NOMO-1 (cell line): ENCODE measurements at regions not wholly inside any gene's neighbourhood (a gene's known extent, or its start where the extent isn't known, plus 50 kb on each side); places are given as distances from the start of the nearest gene placed in this dataset.
A peak's percentile ranks its signal among the peaks of the same experiment; 100 is the strongest.
"Not testable (repeated sequence)": the region's sequence is repeated elsewhere in the genome, so short reads cannot be mapped to it uniquely, and the experiment has no call there.

ENCODE experiments used
- DNase-seq, 2 experiments: peaks; one replicate each; lab custom pipeline; 2025; ENCODE audit not compliant: unreplicated experiment in 2 of 2; lab: John Stamatoyannopoulos, UW

DNA sequence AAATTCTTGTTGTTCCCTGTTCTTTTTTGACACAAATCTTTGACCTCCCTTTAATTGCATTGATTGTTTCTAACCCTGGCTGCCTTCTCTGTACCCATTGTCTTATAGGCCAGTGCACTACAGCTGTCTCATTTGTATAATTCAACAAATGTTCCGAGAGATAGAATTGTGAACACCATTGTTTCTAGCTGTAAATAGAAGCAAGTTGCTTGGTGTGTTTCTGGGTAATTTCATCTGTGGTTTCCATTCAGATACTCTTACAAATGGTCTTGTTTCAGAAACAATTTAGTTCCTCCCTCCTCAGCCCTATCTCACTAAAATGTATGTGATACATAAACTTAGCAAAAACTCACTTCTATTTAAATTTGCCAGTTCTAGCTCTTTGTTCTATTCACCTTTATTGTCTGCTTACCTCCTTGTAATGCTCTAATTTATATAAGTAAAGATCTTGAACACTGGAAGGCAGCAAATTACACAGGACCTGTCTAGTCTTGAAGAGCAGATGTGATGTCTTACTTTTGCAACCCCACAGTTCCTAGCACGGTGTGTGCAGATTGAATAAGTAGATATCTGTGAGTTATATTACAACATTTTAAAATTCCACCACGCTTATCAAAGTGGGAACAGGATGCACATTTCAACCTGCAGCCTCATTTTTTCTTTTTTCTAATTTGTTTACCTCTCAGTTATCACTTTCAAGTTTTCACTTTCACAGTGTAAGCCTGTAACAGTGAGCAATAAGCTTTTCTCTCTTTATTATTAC, 515.6 kb upstream of the ZP4 start:
- DNase-seq, result no peak

- no peak for DNase-seq
These were observed 514.2 kb upstream of the ZP4 start for GRCh38 chr1:238404921-238405320.

DNA sequence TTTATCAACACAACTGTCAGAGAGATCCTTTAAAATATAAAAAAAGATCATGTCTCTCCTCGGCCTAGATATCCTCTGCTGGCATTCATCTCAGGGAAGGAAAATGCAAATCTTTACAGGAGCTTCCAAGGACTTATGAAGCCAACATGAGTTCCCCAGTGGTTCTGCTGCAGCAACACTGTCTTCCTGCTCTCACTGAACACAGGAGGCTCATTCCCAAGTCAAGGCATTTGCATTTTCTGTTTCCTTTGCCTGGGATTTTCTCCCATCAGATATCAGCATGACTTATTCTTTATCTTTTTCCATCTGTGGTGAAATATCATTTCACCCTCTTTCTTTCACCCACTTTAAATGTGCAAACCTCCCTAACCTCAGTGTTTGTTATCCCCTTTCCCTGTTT, 513.8 kb upstream of the ZP4 start:
- DNase-seq, result no peak

DNA sequence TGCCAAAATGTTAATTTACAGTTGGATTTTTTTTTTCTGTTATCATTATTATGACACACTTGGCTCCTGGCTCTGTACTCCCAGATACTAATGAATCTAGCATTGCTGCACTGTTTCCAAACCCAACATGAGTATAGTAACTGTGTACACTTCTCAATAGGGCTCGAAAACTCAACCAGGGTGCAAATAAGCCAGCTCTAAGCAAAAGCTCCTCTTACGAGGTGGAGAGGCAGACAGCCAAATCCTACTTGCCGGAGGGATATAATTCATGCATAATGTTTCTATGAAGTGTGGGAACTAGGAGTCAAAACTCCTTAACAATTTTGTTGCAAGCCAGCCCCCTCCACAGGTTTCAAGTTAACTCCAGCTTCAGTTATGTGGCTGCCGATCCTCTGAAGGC, 510.4 kb upstream of the ZP4 start:
- no peak for DNase-seq

DNA sequence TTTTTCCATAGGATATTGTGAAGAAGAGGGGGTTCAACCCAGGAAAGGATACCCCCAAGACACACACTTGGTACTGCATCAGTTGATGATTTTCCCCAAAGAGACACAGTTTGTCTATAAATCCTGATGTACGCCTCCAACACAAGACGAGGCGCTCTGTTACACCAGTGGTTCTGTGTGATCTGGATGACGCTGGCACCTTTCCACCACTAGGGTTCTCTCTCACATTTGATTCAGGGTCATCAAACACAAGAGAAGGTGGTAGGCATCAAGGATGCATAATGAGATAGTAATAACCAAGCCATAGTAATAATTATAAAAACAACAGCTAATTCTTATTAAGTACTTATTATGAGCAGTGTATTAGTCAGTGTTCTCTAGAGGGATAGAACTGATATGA, 508.8 kb upstream of the ZP4 start:
- no peak for DNase-seq

- no peak for DNase-seq
These were observed 505.4 kb upstream of the ZP4 start for GRCh38 chr1:238396140-238396539.

DNA sequence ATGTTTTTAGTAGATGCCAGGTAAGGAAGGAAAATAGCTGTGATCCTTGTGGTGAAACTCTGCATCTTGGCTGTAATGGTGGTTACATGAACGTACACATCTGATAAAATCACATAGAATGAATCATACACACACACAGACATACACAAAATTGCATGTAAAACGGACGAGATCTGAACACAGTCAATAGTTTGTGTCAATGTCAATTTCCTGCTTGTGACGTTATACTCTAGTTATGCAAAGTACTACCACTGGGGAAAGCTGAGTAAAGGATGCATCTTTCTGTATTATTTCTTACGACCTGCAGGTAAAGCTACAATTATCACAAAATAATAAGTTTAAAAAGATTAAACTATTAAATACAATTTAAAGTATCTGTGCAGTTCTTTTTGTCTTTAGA, 493.7 kb upstream of the ZP4 start:
- no peak for DNase-seq

DNA sequence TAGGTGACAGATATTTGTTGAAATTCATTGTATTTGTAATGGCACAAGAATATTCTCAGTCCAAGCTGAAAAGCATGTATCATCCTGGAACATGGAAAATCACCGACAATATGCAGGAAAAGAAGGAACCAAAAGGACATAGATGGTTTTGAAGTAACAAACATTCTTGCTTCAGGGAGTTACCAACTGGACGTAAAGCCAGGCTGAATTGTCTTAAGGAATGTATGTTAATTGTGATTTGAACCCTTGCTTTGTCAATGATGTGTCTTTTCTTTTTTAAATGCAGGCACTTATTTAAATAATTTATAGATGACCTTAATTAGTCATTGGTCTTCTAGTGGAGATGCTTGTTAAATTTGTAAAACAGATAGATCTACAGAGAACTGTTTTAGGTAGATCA, 489.4 kb upstream of the ZP4 start:
- no peak for DNase-seq

DNA sequence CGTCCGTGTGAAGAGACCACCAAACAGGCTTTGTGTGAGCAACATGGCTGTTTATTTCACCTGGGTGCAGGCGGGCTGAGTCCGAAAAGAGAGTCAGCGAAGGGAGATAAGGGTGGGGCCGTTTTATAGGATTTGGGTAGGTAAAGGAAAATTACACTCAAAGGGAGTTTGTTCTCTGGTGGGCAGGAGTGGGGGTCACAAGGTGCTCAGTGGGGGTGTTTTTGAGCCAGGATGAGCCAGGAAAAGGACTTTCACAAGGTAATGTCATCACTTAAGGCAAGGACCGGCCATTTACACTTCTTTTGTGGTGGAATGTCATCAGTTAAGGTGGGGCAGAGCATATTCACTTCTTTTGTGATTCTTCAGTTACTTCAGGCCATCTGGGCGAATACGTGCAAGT, 488.7 kb upstream of the ZP4 start:
- not testable (repeated sequence) for DNase-seq

GRCh38 chr1:238377280-238377919, 486.7 kb upstream of the ZP4 start:
- no peak for DNase-seq

DNA sequence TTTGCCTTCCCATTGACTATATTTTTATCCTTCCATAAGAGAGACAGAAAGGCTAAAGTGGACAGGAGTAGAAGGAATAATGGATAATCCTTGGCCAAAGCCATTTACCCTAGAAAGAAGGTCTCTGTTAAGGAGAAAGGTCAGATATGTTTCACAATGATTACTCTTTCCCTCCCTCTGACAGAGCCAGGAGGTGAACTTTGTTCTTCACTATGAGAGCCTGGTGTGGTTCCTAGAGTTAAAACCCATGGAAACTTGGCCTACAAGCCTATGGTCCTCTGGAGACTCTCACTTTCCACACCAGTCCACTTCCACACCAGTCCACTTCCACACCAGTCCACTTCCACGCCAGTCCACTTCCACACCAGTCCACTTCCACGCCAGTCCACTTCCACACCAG, 479.9 kb upstream of the ZP4 start:
- DNase-seq, result no peak

- DNase-seq, result no peak
These were observed 473.6 kb upstream of the ZP4 start for GRCh38 chr1:238364214-238364892.

DNA sequence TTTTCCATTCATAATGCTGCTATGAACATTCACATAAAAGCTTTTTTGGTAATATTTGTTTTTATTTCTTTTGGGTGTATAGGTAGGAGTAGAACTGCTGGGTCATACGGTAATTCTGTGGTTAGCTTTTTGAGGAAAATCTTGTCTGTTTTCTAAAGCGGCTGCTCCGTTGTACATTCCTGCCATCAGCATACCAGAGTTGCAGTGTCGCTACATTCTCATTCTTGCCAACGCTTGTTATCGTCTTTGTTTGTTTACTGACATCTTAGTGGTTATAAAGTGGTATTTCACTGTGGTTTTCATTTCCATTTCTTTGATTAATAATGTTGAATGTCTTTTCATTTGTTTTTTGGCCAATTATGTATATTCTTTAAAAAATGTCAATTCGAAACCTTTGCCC, 469.8 kb upstream of the ZP4 start:
- DNase-seq, result no peak

- DNase-seq, result no peak
These were observed 459.7 kb upstream of the ZP4 start for GRCh38 chr1:238350471-238350870.

DNA sequence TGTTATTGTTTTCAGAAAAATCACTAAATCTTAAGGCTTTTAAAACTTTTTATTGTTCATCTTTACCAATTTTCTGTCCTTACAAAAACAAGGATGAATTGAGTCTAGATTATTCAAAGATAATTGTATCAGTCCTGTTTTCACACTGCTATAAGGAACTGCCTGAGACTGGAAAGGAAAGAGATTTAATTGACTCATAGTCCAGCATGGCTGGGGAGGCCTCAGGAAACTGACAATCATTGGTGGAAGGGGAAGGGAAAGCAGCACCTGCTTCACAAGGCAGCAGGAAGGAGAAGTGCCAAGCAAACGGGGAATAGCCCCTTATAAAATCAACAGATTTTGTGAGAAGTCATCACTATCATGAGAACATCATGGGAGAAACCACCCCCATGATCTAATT, 455.6 kb upstream of the ZP4 start:
- no peak for DNase-seq

GRCh38 chr1:238345837-238346236, 455.1 kb upstream of the ZP4 start:
- no peak for DNase-seq

DNA sequence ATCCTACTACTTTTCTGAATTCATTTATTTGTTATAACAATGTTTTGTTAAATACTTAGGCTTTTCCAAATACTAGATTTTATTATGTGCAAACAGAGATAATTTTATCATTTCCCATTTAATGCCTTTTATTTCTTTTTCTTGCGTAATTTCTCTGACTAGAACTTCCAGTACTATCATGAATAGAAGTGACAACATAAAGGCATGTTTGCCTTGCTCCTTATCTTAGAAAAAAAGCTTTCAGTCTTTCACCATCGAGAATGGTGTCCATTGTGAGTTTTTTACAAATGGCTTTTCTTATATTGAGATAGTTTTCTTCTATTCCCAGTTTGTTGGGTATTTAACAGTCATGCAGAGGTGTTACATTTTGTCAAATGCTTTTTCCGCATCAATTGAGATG, 453.1 kb upstream of the ZP4 start:
- DNase-seq, result no peak

GRCh38 chr1:238341395-238341794, 450.7 kb upstream of the ZP4 start:
- no peak for DNase-seq

GRCh38 chr1:238340989-238341388, 450.3 kb upstream of the ZP4 start:
- DNase-seq, result no peak

GRCh38 chr1:238336531-238336930, 445.8 kb upstream of the ZP4 start:
- DNase-seq, result no peak

GRCh38 chr1:238334170-238334569, 443.4 kb upstream of the ZP4 start:
- DNase-seq, result no peak

GRCh38 chr1:238331557-238331956, 440.8 kb upstream of the ZP4 start:
- peak in 1 of 2 experiments; percentile 7 for DNase-seq
